ENCODE measurements at regions not wholly inside any gene's neighbourhood (a gene's known extent, or its start where the extent isn't known, plus 50 kb on each side); places are given as distances from the start of the nearest gene placed in this dataset.

- TF ChIP-seq ZFX (IDR thresholded peaks at IDR 0.05) (no peak), CTCF (conservative IDR thresholded peaks at IDR 0.05) (no peak)
Observed at GRCh38 chr20:50321797-50322480, 131.3 kb downstream of the CEBPB start.
